Erythroblast (primary cell): ENCODE measurements at regions not wholly inside any gene's neighbourhood (a gene's known extent, or its start where the extent isn't known, plus 50 kb on each side); places are given as distances from the start of the nearest gene placed in this dataset.
A peak's percentile ranks its signal among the peaks of the same experiment; 100 is the strongest.

Experiments used
- DNase-seq, 2 experiments: peaks; one replicate each; lab custom pipeline; 2025; lab: John Stamatoyannopoulos, UW
- GATA1 ChIP-seq: IDR thresholded peaks from 2 replicates; pipeline ENCODE4 v1.6.1; 2011; ENCODE audit warnings: low read depth, mild to moderate bottlenecking, control low read depth, low read length, moderate library complexity
- POLR2A ChIP-seq: IDR thresholded peaks from 2 replicates; pipeline ENCODE4 v1.6.1; 2011; ENCODE audit warnings: mild to moderate bottlenecking, low read length

- DNase-seq: no peak
- TF ChIP-seq GATA1: no peak
- TF ChIP-seq POLR2A: no peak
These were observed 173.0 kb upstream of the CASK start for GRCh38 chrX:42096265-42096920.

- DNase-seq: no peak
- no peak for TF ChIP-seq POLR2A
- no peak for TF ChIP-seq GATA1
These were observed 170.9 kb upstream of the CASK start for GRCh38 chrX:42094218-42094617.

- TF ChIP-seq POLR2A: no peak
- no peak for TF ChIP-seq GATA1
- no peak for DNase-seq
These were observed 170.4 kb upstream of the CASK start for GRCh38 chrX:42093756-42094155.

GRCh38 chrX:42090395-42090794, 167.0 kb upstream of the CASK start:
- TF ChIP-seq POLR2A (no peak), GATA1 (no peak)
- no peak for DNase-seq

GRCh38 chrX:42089031-42089430, 165.7 kb upstream of the CASK start:
- DNase-seq: no peak
- TF ChIP-seq GATA1: no peak
- no peak for TF ChIP-seq POLR2A

- DNase-seq: no peak
- TF ChIP-seq POLR2A: no peak
- no peak for TF ChIP-seq GATA1
These were observed 164.6 kb upstream of the CASK start for GRCh38 chrX:42087960-42088359.

- DNase-seq: no peak
- TF ChIP-seq POLR2A (no peak), GATA1 (no peak)
These were observed 162.5 kb upstream of the CASK start for GRCh38 chrX:42085836-42086235.

- TF ChIP-seq GATA1 (no peak), POLR2A (no peak)
- no peak for DNase-seq
These were observed 156.6 kb upstream of the CASK start for GRCh38 chrX:42079968-42080367.

GRCh38 chrX:42077675-42078074, 154.3 kb upstream of the CASK start:
- no peak for TF ChIP-seq POLR2A
- no peak for TF ChIP-seq GATA1
- DNase-seq: no peak

GRCh38 chrX:42075032-42075431, 151.7 kb upstream of the CASK start:
- no peak for DNase-seq
- TF ChIP-seq GATA1: no peak
- TF ChIP-seq POLR2A: no peak

- no peak for TF ChIP-seq POLR2A
- TF ChIP-seq GATA1: no peak
- DNase-seq: no peak
These were observed 150.1 kb upstream of the CASK start for GRCh38 chrX:42073448-42073847.

GRCh38 chrX:42070866-42071265, 147.5 kb upstream of the CASK start:
- no peak for TF ChIP-seq GATA1
- no peak for TF ChIP-seq POLR2A
- DNase-seq: no peak

- TF ChIP-seq GATA1 (no peak), POLR2A (no peak)
These were observed 130.9 kb upstream of the CASK start for GRCh38 chrX:42054256-42054655.

GRCh38 chrX:42050345-42050744, 127.0 kb upstream of the CASK start:
- no peak for DNase-seq
- TF ChIP-seq GATA1: no peak

More at GRCh38 chrX:42054256-42054655, 130.9 kb upstream of the CASK start:
- DNase-seq: no peak

GRCh38 chrX:42047886-42048285, 124.5 kb upstream of the CASK start:
- DNase-seq: no peak
- TF ChIP-seq GATA1 (no peak), POLR2A (no peak)

- TF ChIP-seq GATA1 (no peak), POLR2A (no peak)
- peak in 1 of 2 experiments; percentile 0 for DNase-seq
These were observed 104.8 kb upstream of the CASK start for GRCh38 chrX:42028109-42028508.
